NT2/D1 (cell line): ENCODE measurements at regions not wholly inside any gene's neighbourhood (a gene's known extent, or its start where the extent isn't known, plus 50 kb on each side); places are given as distances from the start of the nearest gene placed in this dataset.

Source experiments
- DNase-seq: peaks from one replicate; pipeline ENCODE4 v3.0.0-alpha.2; 2011; ENCODE audit warnings: low read depth, low spot score
- H3K27me3 ChIP-seq: 2 replicates; pipeline ENCODE4 v1.6.0; 2011; ENCODE audit warnings: mild to moderate bottlenecking; ENCODE audit not compliant: insufficient read length, insufficient read depth
- H3K36me3 ChIP-seq: 2 replicates; pipeline ENCODE4 v1.6.1; 2011; ENCODE audit warnings: mild to moderate bottlenecking, low read length, mixed read lengths; ENCODE audit not compliant: insufficient read depth, insufficient read length
- H3K4me1 ChIP-seq: 2 replicates; pipeline ENCODE4 v1.5.1; 2011; ENCODE audit not compliant: insufficient read depth, insufficient read length
- H3K4me3 ChIP-seq: 2 replicates; pipeline ENCODE4 v1.5.1; 2011; ENCODE audit warnings: low read depth; ENCODE audit not compliant: insufficient read length
- H3K9ac ChIP-seq: 2 replicates; pipeline ENCODE4 v1.6.0; 2011; ENCODE audit warnings: low read depth; ENCODE audit not compliant: insufficient read length
- H3K9me3 ChIP-seq: 2 replicates; pipeline ENCODE4 v1.5.1; 2011; ENCODE audit warnings: mild to moderate bottlenecking, low read length; ENCODE audit not compliant: insufficient read depth
- SUZ12 ChIP-seq: IDR thresholded peaks from 2 replicates; pipeline ENCODE4 v1.6.1; 2011; ENCODE audit not compliant: insufficient read length, insufficient read depth; ENCODE audit errors: extremely low read depth
- YY1 ChIP-seq: IDR thresholded peaks from 2 replicates; pipeline ENCODE4 v1.6.1; 2011; ENCODE audit not compliant: insufficient read length, insufficient read depth
- ZNF274 ChIP-seq: IDR thresholded peaks from 2 replicates; pipeline ENCODE4 v1.6.1; 2011; ENCODE audit warnings: mild to moderate bottlenecking, low read depth, low read length

GRCh38 chr5:158309088-158309807, 450.3 kb upstream of the CLINT1 start:
- Histone ChIP-seq H3K4me3 (no peak overlapping the region), H3K4me1 (no peaks in the 10 kb centered on the region), H3K36me3 (no peaks in the 10 kb centered on the region), H3K9ac (no peak overlapping the region), H3K9me3 (no peaks in the 10 kb centered on the region), H3K27me3 (no peaks in the 10 kb centered on the region)
- DNase-seq = no peak
- TF ChIP-seq YY1 = no peak
- no peak for TF ChIP-seq SUZ12
- TF ChIP-seq ZNF274 = no peak

GRCh38 chr5:158308429-158309025, 449.6 kb upstream of the CLINT1 start:
- H3K27me3 ChIP-seq = no peaks in the 10 kb centered on the region
- no peak overlapping the region for H3K4me3 ChIP-seq
- no peak overlapping the region for H3K9ac ChIP-seq
- H3K4me1 ChIP-seq = no peaks in the 10 kb centered on the region
- no peak for TF ChIP-seq SUZ12
- no peak for TF ChIP-seq ZNF274
- no peak for TF ChIP-seq YY1
- H3K9me3 ChIP-seq = no peaks in the 10 kb centered on the region
- no peaks in the 10 kb centered on the region for H3K36me3 ChIP-seq
- no peak for DNase-seq

GRCh38 chr5:158305861-158306260, 446.9 kb upstream of the CLINT1 start:
- Histone ChIP-seq H3K9me3 (no peaks in the 10 kb centered on the region), H3K4me3 (no peak overlapping the region), H3K9ac (no peak overlapping the region), H3K36me3 (no peaks in the 10 kb centered on the region), H3K4me1 (no peaks in the 10 kb centered on the region), H3K27me3 (no peaks in the 10 kb centered on the region)
- no peak for DNase-seq
- no peak for TF ChIP-seq YY1
- no peak for TF ChIP-seq ZNF274

GRCh38 chr5:158304607-158305006, 445.7 kb upstream of the CLINT1 start:
- H3K27me3 ChIP-seq = no peaks in the 10 kb centered on the region
- no peak overlapping the region for H3K4me3 ChIP-seq
- no peaks in the 10 kb centered on the region for H3K36me3 ChIP-seq
- H3K9me3 ChIP-seq = no peaks in the 10 kb centered on the region
- H3K4me1 ChIP-seq = no peaks in the 10 kb centered on the region
- H3K9ac ChIP-seq = no peak overlapping the region
- TF ChIP-seq SUZ12 (no peak), YY1 (no peak), ZNF274 (no peak)
- no peak for DNase-seq

GRCh38 chr5:158303883-158304282, 444.9 kb upstream of the CLINT1 start:
- H3K36me3 ChIP-seq = no peaks in the 10 kb centered on the region
- no peak overlapping the region for H3K4me3 ChIP-seq
- no peaks in the 10 kb centered on the region for H3K9me3 ChIP-seq
- no peaks in the 10 kb centered on the region for H3K27me3 ChIP-seq
- H3K4me1 ChIP-seq = no peaks in the 10 kb centered on the region
- no peak overlapping the region for H3K9ac ChIP-seq
- no peak for DNase-seq
- TF ChIP-seq YY1 (no peak), ZNF274 (no peak), SUZ12 (no peak)

GRCh38 chr5:158303275-158303674, 444.3 kb upstream of the CLINT1 start:
- DNase-seq = no peak
- Histone ChIP-seq H3K27me3 (no peaks in the 10 kb centered on the region), H3K4me1 (no peaks in the 10 kb centered on the region), H3K4me3 (no peak overlapping the region), H3K9ac (no peak overlapping the region), H3K9me3 (no peaks in the 10 kb centered on the region), H3K36me3 (no peaks in the 10 kb centered on the region)
- TF ChIP-seq ZNF274 = no peak

- H3K27me3 ChIP-seq = no peaks in the 10 kb centered on the region
- no peaks in the 10 kb centered on the region for H3K9me3 ChIP-seq
- TF ChIP-seq ZNF274 (no peak), YY1 (no peak), SUZ12 (no peak)
- no peak for DNase-seq
- H3K36me3 ChIP-seq = no peaks in the 10 kb centered on the region
- H3K4me1 ChIP-seq = no peaks in the 10 kb centered on the region
- no peak overlapping the region for H3K9ac ChIP-seq
- no peak overlapping the region for H3K4me3 ChIP-seq
Measured at GRCh38 chr5:158302029-158302428, 443.1 kb upstream of the CLINT1 start.

- TF ChIP-seq YY1 (no peak), ZNF274 (no peak), SUZ12 (no peak)
- no peak overlapping the region for H3K9ac ChIP-seq
Measured at GRCh38 chr5:158301186-158301585, 442.2 kb upstream of the CLINT1 start.

More at GRCh38 chr5:158301186-158301585, 442.2 kb upstream of the CLINT1 start:
- H3K27me3 ChIP-seq = no peaks in the 10 kb centered on the region
- H3K4me3 ChIP-seq = no peak overlapping the region
- no peaks in the 10 kb centered on the region for H3K4me1 ChIP-seq
- no peaks in the 10 kb centered on the region for H3K9me3 ChIP-seq
- H3K36me3 ChIP-seq = no peaks in the 10 kb centered on the region
- no peak for DNase-seq
